HEK293 (cell line): ENCODE measurements at regions not wholly inside any gene's neighbourhood (a gene's known extent, or its start where the extent isn't known, plus 50 kb on each side); places are given as distances from the start of the nearest gene placed in this dataset.

Source experiments
- CTCF ChIA-PET: fragments of 350-600 bp; formaldehyde crosslinking; extraction: SDS; loops from one replicate; lab custom pipeline; 2021; ENCODE audit warnings: antibody characterized with exemption; lab: Yijun Ruan, JAX
- POLR2A ChIA-PET: fragments of 300-600 bp; formaldehyde crosslinking; extraction: SDS; loops from one replicate; lab custom pipeline; 2020; ENCODE audit warnings: antibody characterized with exemption, inconsistent platforms; lab: Yijun Ruan, JAX
- H3K27ac ChIP-seq: fragments of 200-500 bp; sonication (Bioruptor generic); 2 replicates; pipeline ENCODE4 v1.5.1; 2014; ENCODE audit warnings: low read depth, low read length, control low read depth, inconsistent platforms; ENCODE audit errors: extremely low read depth
- H3K36me3 ChIP-seq, 2 experiments: fragments of 200-500 bp in 1 of 2; sonication (Bioruptor generic) in 1 of 2; 1 replicate in 1 of 2; 2 replicates in 1 of 2; pipeline ENCODE4 v1.5.1; 2014 to 2017; ENCODE audit warnings: inconsistent platforms in 2 of 2, low read length in 2 of 2; ENCODE audit not compliant: control insufficient read depth in 2 of 2, insufficient read depth in 1 of 2
- H3K4me1 ChIP-seq: fragments of 200-500 bp; sonication (Bioruptor generic); 2 replicates; pipeline ENCODE4 v1.5.1; 2014; ENCODE audit warnings: mild to moderate bottlenecking, low read length, inconsistent platforms; ENCODE audit not compliant: control insufficient read depth, insufficient read depth
- H3K4me3 ChIP-seq: 2 replicates; pipeline ENCODE4 v1.5.1; 2011; ENCODE audit warnings: low read depth, mild to moderate bottlenecking, control low read depth, low read length, moderate library complexity
- H3K9me3 ChIP-seq: fragments of 200-500 bp; sonication (Bioruptor generic); 2 replicates; pipeline ENCODE4 v1.5.1; 2014; ENCODE audit warnings: low read depth, low read length, inconsistent platforms; ENCODE audit not compliant: control insufficient read depth, insufficient read depth
- ATF2 ChIP-seq: fragments of 450-650 bp; formaldehyde crosslinking; IDR thresholded peaks from 2 replicates; pipeline ENCODE4 v1.5.1; 2016; ENCODE audit warnings: missing biosample characterization, missing genetic modification characterization, low read depth
- KLF8 ChIP-seq: fragments of 450-650 bp; formaldehyde crosslinking; IDR thresholded peaks from 2 replicates; pipeline ENCODE4 v1.5.1; 2016; ENCODE audit warnings: missing biosample characterization, missing genetic modification characterization
- ZFHX2 ChIP-seq: fragments of 450-650 bp; formaldehyde crosslinking; conservative IDR thresholded peaks from 2 replicates; pipeline ENCODE4 v1.5.1; 2016; ENCODE audit warnings: missing biosample characterization, missing genetic modification characterization
- ZNF121 ChIP-seq: fragments of 450-650 bp; formaldehyde crosslinking; IDR thresholded peaks from 2 replicates; pipeline ENCODE4 v1.5.1; 2016; ENCODE audit warnings: missing biosample characterization, missing genetic modification characterization
- ZNF140 ChIP-seq: fragments of 450-650 bp; formaldehyde crosslinking; IDR thresholded peaks from 2 replicates; pipeline ENCODE4 v1.5.1; 2016; ENCODE audit warnings: missing biosample characterization, missing genetic modification characterization
- ZNF24 ChIP-seq: fragments of 450-650 bp; formaldehyde crosslinking; IDR thresholded peaks from 2 replicates; pipeline ENCODE4 v1.5.1; 2016; ENCODE audit warnings: missing biosample characterization, missing genetic modification characterization
- ZNF266 ChIP-seq: fragments of 450-650 bp; formaldehyde crosslinking; IDR thresholded peaks from 2 replicates; pipeline ENCODE4 v1.5.1; 2016; ENCODE audit warnings: missing biosample characterization, missing genetic modification characterization, low read depth
- ZNF292 ChIP-seq: fragments of 450-650 bp; formaldehyde crosslinking; IDR thresholded peaks from 2 replicates; pipeline ENCODE4 v1.5.1; 2016; ENCODE audit warnings: low read depth, missing biosample characterization, missing genetic modification characterization, borderline replicate concordance
- ZNF473 ChIP-seq: fragments of 450-650 bp; formaldehyde crosslinking; IDR thresholded peaks from 2 replicates; pipeline ENCODE4 v1.5.1; 2017; ENCODE audit warnings: missing biosample characterization, missing genetic modification characterization
- ZNF501 ChIP-seq: fragments of 450-650 bp; formaldehyde crosslinking; IDR thresholded peaks from 2 replicates; pipeline ENCODE4 v1.5.1; 2016; ENCODE audit warnings: missing biosample characterization, missing genetic modification characterization
- ZNF600 ChIP-seq: fragments of 450-650 bp; formaldehyde crosslinking; IDR thresholded peaks from 2 replicates; pipeline ENCODE4 v1.5.1; 2016; ENCODE audit warnings: missing biosample characterization, missing genetic modification characterization
- ZNF658 ChIP-seq: fragments of 450-650 bp; formaldehyde crosslinking; IDR thresholded peaks from 2 replicates; pipeline ENCODE4; 2016; ENCODE audit warnings: missing biosample characterization, missing genetic modification characterization
- ZNF776 ChIP-seq: fragments of 450-650 bp; formaldehyde crosslinking; IDR thresholded peaks from 2 replicates; pipeline ENCODE4 v1.5.0; 2017; ENCODE audit warnings: missing biosample characterization, missing genetic modification characterization, borderline replicate concordance
- ZSCAN18 ChIP-seq: fragments of 450-650 bp; formaldehyde crosslinking; IDR thresholded peaks from 2 replicates; pipeline ENCODE4 v1.5.1; 2016; ENCODE audit warnings: missing biosample characterization, missing genetic modification characterization

DNA sequence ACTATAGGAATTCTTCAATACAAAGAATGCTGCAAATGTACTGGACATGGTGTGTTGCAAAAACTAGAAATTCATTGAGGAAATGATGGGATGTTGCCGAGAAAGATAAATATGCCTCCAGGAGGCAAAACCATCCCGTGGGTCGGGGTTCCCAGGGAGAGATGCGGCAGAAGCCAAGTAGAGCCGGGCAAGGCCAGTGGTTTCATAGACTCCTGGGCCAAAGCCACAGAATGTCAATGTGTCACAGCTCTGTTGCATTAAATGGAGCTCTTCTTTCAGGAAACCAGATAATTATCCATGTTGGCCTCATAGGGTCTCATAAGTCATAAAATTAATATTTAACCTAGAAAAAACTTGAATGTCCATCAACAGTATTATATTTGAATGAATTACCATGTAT, 419.5 kb upstream of the CDH10 start:
- CTCF ChIA-PET = no interaction called here
- no peak overlapping the region for H3K4me3 ChIP-seq
- POLR2A ChIA-PET = no interaction called here
- no peaks in the 10 kb centered on the region for H3K36me3 ChIP-seq
- no peaks in the 10 kb centered on the region for H3K9me3 ChIP-seq
- no peak overlapping the region for H3K27ac ChIP-seq
- no peaks in the 10 kb centered on the region for H3K4me1 ChIP-seq
- TF ChIP-seq ZNF473 = no peak
- TF ChIP-seq ZNF121 (tag by site-specific recombination) = no peak
- no peak for TF ChIP-seq KLF8 (tag by site-specific recombination)
- TF ChIP-seq ZNF140 (tag by site-specific recombination) = no peak

- H3K4me1 ChIP-seq = no peaks in the 10 kb centered on the region
- TF ChIP-seq ATF2 (tag by site-specific recombination) = 0 out of 2 replicates have a peak, but pooled peaks have one; percentile 35
- TF ChIP-seq ZNF501 = no peak
- TF ChIP-seq ZNF600 (tag by site-specific recombination) = no peak
- no peak overlapping the region for H3K27ac ChIP-seq
- POLR2A ChIA-PET = no interaction called here
- H3K4me3 ChIP-seq = no peak overlapping the region
- CTCF ChIA-PET = no interaction called here
- no peaks in the 10 kb centered on the region for H3K9me3 ChIP-seq
- H3K36me3 ChIP-seq = no peaks in the 10 kb centered on the region
These were observed 415.8 kb upstream of the CDH10 start for GRCh38 chr5:25060575-25060974.

- ChIA-PET POLR2A (no interaction called here), CTCF (no interaction called here)
- Histone ChIP-seq H3K27ac (no peak overlapping the region), H3K36me3 (no peaks in the 10 kb centered on the region), H3K4me3 (no peak overlapping the region), H3K4me1 (no peaks in the 10 kb centered on the region), H3K9me3 (no peaks in the 10 kb centered on the region)
- TF ChIP-seq ZNF266 (tag by site-specific recombination) = no peak
These were observed 412.1 kb upstream of the CDH10 start for GRCh38 chr5:25056836-25057235.

DNA sequence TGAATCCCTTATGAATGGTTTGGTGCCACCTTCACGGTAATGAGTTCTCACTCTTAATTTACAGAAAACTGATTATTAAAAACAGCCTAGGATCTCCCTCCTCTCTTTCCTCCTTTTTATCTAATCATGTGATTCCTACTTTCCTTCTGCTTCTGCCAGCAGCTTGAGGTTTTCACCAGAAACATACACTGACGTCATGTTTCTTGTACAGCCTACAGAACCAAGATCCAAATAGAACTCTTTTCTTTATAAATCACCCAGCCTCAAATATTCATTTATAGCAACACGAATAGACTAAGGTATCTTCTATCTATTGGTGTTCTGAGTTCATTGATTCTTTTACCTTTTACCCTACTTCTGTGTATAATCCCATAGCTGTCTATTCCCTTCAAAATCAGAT, 388.9 kb upstream of the CDH10 start:
- no peak overlapping the region for H3K4me3 ChIP-seq
- ChIA-PET POLR2A (no interaction called here), CTCF (no interaction called here)
- H3K4me1 ChIP-seq = no peaks in the 10 kb centered on the region
- no peaks in the 10 kb centered on the region for H3K36me3 ChIP-seq
- H3K9me3 ChIP-seq = no peaks in the 10 kb centered on the region
- no peak overlapping the region for H3K27ac ChIP-seq
- TF ChIP-seq ZNF24 (tag by site-specific recombination) (no peak), ATF2 (tag by site-specific recombination) (peak; percentile 46; the same call in 1 of the 2 replicates), ZNF292 (no peak), ZNF658 (no peak), ZNF776 (tag by site-specific recombination) (no peak), ZFHX2 (no peak), ZNF140 (tag by site-specific recombination) (no peak), ZSCAN18 (tag by site-specific recombination) (no peak)
